ENCODE measurements at regions not wholly inside any gene's neighbourhood (a gene's known extent, or its start where the extent isn't known, plus 50 kb on each side); places are given as distances from the start of the nearest gene placed in this dataset.

GRCh38 chr15:72908713-72909112 is 125.2 kb upstream of the ADPGK start:
- TF ChIP-seq CTCF (IDR thresholded peaks at IDR 0.05) (no peak), POLR2AphosphoS5 (IDR thresholded peaks at IDR 0.05; ENCODE audit: insufficient read depth in 1 of 2, low read depth in 1 of 2) (no peak)
